LNCAP (cell line): ENCODE measurements at regions not wholly inside any gene's neighbourhood (a gene's known extent, or its start where the extent isn't known, plus 50 kb on each side); places are given as distances from the start of the nearest gene placed in this dataset.

Source experiments
- TF ChIP-seq, protein P1 (sequence below): fragments of 450-650 bp; IDR thresholded peaks from 2 replicates; pipeline ENCODE4 v1.5.1; 2017; ENCODE audit warnings: mild to moderate bottlenecking

DNA sequence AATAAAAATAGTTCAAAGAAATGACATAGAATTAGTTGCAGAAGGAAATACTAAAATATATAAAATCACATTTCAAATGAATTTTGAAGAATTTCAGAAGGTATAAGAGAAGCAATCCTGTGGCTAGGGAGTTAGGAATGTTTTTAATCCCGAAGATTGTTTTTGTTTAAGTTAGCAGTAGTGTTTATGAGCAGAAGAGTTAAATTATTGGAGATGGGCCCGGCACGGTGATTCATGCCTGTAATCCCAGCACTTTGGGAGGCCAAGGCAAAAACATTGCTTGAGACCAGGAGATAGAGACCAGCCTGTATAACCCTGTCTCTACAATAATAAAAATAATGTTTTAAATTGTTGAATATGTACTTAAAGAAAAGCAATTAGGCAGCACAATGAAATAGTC lies 432.5 kb downstream of the MFSD1 start:
- TF ChIP-seq, protein P1, sequence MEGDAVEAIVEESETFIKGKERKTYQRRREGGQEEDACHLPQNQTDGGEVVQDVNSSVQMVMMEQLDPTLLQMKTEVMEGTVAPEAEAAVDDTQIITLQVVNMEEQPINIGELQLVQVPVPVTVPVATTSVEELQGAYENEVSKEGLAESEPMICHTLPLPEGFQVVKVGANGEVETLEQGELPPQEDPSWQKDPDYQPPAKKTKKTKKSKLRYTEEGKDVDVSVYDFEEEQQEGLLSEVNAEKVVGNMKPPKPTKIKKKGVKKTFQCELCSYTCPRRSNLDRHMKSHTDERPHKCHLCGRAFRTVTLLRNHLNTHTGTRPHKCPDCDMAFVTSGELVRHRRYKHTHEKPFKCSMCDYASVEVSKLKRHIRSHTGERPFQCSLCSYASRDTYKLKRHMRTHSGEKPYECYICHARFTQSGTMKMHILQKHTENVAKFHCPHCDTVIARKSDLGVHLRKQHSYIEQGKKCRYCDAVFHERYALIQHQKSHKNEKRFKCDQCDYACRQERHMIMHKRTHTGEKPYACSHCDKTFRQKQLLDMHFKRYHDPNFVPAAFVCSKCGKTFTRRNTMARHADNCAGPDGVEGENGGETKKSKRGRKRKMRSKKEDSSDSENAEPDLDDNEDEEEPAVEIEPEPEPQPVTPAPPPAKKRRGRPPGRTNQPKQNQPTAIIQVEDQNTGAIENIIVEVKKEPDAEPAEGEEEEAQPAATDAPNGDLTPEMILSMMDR = no peak

DNA sequence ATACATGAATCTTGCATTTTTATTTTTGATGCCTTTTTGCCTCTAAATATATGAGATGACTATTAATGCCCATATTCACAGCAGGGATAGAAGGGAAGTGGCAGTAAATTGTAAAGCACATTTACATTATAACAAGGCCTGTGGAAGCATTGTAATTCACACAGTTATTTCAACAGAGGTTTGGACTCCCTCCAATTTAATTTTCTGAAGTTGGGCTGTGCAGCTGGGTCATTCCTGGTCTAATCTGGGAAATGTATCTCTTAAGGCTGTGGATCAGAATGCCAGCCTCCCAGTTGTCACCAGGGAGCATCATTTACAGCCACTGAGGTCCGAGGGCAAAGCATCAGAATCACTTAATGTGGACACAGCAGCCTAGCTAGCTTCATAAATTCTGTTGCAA lies 434.5 kb downstream of the MFSD1 start:
- TF ChIP-seq, protein P1 = no peak

DNA sequence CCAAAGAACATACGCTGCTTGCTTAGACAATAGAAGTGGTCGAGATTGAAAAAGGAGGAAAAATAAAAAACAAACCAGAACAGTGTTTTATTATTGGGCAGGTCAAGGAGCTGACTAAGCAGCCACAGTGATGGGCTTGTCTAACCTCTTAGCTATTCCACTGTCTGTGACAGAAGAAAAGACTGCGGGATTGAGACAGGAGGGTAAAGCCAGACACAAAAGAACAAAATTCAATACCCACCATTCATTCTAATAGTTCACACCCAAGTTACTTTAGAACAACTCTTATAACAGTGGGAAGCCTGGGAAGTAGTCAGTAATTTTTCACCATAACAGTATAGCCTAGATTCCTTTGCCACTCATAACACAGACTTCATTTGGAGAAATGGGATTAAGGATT lies 435.4 kb downstream of the MFSD1 start:
- TF ChIP-seq, protein P1 = no peak

DNA sequence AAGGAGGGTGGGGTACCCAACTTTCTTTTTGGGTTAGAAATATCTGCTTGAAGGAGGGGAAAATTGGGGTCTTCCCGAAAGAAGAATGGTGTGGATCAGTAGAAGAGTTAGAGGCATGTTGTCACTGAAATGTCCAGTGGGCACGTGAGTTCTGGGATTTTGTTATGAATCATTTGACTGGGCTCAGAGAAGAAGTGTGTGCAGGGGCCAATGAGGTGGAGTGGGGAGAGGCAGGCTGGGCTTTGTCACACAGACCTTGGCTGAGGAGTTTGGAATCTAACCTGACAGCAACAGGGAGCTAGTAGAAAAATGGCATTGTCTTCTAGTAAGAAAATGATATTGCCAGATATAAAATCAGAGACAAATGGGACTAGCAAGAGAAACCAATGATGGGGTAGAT lies 436.8 kb downstream of the MFSD1 start:
- TF ChIP-seq, protein P1 = no peak

DNA sequence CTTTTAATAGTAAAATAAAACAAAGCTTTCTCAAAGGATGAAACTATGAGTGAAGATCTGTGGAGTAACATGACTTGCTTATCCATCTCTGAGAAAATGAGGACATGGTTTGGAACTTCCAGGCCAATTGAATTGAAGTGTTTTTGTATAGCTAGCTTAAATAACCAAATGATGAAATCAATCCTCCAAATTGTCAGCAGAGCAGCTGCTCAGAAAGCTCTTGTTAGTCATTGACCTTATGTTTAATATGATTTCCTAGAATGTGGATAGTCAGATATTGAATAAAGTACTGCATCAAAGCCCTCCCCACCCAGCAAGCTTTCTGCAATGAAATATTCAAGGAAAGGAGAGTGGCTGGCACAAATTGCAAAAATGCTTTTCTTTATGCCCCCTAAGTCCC lies 437.2 kb downstream of the MFSD1 start:
- TF ChIP-seq, protein P1 = no peak

DNA sequence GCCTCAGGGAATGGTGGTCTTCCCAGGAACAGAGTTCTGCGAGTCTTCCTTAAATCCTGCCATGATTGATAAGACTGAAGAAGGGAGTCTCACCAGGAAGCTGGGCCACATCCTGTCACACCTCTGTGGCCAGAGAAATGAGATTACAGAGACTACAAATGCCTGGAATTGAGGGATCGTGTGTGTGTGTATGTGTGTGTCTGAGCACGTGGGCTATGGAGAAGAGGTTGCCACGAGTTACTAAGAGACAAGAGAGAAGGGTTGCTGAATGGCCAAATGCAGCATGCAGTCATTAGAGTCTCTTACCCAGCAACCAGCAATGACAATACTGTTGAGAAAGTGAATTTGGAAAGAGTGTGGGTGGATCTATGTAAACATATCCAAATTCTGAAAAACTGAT lies 443.1 kb downstream of the MFSD1 start:
- TF ChIP-seq, protein P1 = no peak

DNA sequence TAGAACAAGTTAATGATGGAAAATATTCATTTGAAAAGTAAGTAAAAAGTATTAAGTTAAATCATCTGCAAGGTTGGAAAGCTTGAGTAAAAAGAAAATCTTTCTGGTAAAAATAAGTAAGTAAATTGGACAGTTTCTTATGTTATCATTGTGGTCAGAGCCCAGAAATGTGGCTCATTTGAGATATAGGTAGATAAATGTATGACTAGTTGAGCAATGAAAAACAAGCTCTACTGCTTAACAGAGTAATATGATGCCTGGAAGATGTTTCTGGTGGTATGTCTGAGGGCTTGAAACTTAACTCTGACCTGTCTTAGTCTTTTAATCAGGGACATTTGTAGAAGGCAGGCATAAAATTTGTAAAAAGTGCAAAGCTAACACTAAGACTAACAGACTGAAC lies 444.0 kb downstream of the MFSD1 start:
- TF ChIP-seq, protein P1 = no peak

DNA sequence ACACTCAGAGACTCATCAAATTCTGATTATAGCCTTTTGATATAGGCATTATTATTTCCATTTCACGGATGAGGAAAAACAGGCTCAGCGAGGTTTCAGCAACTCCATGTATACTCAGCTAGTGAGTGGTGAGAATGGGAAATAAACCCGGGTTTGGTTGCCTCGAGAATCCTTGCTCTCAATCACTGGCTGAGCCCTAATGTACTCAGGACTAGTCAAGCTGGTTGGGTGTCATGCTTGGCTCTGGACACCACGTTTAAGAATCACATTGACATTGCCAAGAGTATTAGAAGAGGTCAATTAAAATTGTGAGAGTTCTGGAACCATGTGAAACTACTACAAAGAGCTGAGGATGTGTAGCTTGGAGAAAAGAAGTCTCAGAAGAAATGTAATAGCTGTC lies 444.5 kb downstream of the MFSD1 start:
- TF ChIP-seq, protein P1 = no peak
